ENCODE measurements at regions not wholly inside any gene's neighbourhood (a gene's known extent, or its start where the extent isn't known, plus 50 kb on each side); places are given as distances from the start of the nearest gene placed in this dataset.
A peak's percentile ranks its signal among the peaks of the same experiment; 100 is the strongest.

DNA sequence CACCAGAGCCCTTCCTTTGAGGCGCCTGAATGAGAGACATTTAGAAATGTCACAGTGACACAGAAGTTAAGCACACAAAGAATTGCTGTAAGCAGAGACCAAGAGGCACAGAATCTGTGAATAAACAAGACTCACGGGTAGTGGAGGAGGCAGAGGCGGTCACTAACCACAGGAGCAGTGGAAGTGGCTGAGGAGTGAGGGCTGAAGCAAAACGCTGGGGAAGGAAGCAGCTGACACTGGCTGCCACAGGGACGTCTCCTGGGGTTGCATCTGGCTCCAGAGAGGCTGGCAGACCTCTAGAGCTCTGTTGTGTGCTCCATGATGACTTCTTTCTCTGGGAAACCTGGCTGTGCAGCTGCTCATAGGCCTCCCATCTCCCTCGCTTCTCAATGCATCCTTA, 65.0 kb upstream of the SLC2A12 start:
- peak; percentile 51 for DNase-seq (ENCODE audit: low spot score)

DNA sequence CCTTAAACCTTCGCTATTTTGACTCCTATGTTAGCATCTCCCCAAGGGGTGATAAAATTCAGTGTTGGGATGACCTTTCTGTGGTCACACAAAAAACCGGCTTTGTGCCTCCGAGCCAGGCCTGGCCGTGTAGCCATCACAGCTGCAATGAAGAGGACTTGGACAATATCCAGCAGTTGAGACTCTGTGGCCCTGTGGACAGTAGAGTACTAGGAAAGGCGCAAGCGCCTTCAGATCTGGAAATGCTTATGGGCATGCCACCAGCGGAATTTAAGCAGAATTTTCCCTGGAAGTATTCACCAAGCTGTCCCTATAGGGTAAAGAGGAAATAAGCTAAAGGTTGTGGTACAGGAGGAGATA, 63.3 kb upstream of the SLC2A12 start:
- DNase-seq (ENCODE audit: low spot score): no peak

GRCh38 chr6:134114918-134115714, 62.7 kb upstream of the SLC2A12 start:
- no peak for DNase-seq (ENCODE audit: low spot score)

DNA sequence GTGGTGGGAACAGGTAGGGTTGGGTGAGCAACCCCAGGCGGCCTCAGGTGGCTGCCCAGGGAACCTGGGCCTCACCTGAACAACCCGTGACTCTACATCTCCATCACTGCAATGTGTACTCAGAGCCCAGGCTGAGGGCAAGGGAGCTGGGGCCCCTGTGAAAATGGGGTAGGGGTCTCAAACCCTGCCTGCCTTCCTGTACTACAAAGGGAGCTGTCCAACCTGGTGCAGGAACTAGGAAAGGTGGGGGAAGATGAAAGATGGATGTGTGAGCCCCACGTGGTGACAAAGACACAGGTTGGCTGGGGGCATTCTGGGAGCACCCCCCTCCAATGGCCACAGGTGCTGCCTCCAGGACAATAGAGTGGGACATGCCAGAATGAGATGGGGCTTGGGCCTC, 62.1 kb upstream of the SLC2A12 start:
- DNase-seq (ENCODE audit: low spot score): no peak

GRCh38 chr6:134111726-134112125, 59.3 kb upstream of the SLC2A12 start:
- no peak for DNase-seq (ENCODE audit: low spot score)

- peak; percentile 61 for DNase-seq (ENCODE audit: low spot score)
These were observed 58.7 kb upstream of the SLC2A12 start for GRCh38 chr6:134111062-134111677.

- DNase-seq (ENCODE audit: low spot score): no peak
These were observed 54.3 kb upstream of the SLC2A12 start for GRCh38 chr6:134106702-134107101.

DNA sequence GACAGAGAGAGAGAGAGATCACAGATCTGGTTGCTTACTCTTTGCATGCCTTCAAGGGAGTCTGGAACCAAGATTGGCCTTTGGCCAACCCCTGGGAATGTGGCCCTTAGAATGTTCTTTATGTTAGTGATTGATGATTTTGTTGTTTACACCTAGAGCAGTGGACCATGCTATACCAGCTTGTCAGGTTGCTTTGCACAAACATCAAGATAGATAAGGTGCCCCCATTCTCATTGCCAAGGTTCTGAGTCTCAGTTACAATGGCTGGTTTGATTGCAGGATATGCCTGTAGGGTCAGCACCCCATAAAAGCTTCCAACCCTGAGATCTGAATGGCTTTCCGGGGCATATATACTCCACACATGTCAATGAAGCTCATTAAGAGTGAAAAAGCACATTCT, 53.5 kb upstream of the SLC2A12 start:
- no peak for DNase-seq (ENCODE audit: low spot score)

DNA sequence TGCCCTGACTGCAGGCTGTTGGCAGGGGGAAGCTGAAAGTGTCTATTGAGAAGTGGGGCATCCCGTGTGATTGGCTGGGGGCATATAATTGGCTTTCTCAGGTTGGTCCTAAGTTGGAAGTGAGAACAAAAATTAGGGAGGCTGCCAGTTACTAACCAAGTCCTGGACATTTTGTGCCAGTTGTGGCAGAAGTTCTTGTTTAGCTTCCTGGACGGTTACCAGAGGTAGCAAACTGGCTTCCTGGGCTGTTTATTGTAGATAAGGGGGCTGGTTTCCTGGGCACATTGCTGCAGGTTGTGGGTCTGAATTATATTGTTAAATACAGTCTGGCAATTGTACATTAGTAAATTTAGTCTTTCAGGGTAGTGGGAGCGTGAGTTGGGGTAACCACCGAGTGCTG, 50.6 kb upstream of the SLC2A12 start:
- no peak for DNase-seq (ENCODE audit: low spot score)
